DND-41 (cell line): ENCODE measurements at regions not wholly inside any gene's neighbourhood (a gene's known extent, or its start where the extent isn't known, plus 50 kb on each side); places are given as distances from the start of the nearest gene placed in this dataset.

Source experiments
- CTCF ChIP-seq: IDR thresholded peaks from 2 replicates; pipeline ENCODE4 v1.5.1; 2012; ENCODE audit warnings: borderline replicate concordance, low read length, moderate library complexity, mild to moderate bottlenecking; ENCODE audit not compliant: poor library complexity, severe bottlenecking; ENCODE audit errors: extremely low read depth
- EZH2 ChIP-seq: IDR thresholded peaks from 3 replicates; pipeline ENCODE4 v1.6.1; 2012; ENCODE audit warnings: borderline replicate concordance, low read depth, mild to moderate bottlenecking, moderate library complexity, low read length, inconsistent platforms; ENCODE audit not compliant: severe bottlenecking

- TF ChIP-seq CTCF: no peak
- no peak for TF ChIP-seq EZH2
These were observed 281.4 kb downstream of the GPM6A start for GRCh38 chr4:175530655-175531054.
